NCI-H345 treated with DMSO at 0.1 percent for 48 hours (cell line): ENCODE measurements at regions not wholly inside any gene's neighbourhood (a gene's known extent, or its start where the extent isn't known, plus 50 kb on each side); places are given as distances from the start of the nearest gene placed in this dataset.

Experiments
- DNase-seq: peaks from one replicate; lab custom pipeline; 2025; ENCODE audit not compliant: unreplicated experiment; lab: John Stamatoyannopoulos, UW

GRCh38 chr1:163875200-163875926 lies 553.6 kb downstream of the NUF2 start:
- DNase-seq, result no peak

DNA sequence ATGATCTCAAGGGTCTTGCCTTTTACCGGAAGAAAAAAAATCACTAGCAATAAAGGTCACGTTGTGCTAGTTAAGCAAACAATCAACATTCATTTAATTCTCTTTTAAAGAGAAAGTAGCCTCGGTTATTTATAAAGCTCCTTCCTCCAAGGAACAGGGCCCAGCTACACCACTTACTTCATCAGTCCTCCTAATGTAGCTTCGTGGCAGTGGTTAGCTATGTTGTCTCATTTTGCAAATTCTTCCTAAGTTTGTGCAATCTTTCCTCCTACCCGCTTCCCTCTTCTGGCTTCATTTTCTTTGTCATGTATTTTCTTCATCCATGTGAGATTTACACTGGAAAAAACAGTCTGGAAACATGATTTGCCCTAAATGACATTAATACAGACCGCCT lies 554.2 kb downstream of the NUF2 start:
- DNase-seq, result no peak

DNA sequence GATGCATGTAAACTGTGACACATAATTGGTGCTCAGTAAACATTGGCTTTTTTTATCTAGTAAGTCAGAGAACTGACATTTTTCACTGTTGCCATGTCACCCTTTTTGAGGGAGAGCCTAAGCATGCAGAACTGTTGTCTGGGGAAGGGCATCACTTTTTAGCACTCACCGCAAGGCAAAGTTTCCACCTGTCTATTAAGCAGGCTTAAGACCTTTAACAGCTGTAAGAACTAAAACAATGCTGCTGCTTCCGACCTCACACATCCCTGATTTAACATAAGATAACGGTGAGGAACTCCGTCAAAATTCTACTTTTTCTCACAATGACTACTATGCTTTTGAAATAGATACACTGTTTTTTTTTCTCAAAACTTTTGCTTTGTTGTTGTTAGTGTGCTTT lies 554.8 kb downstream of the NUF2 start:
- no peak for DNase-seq

DNA sequence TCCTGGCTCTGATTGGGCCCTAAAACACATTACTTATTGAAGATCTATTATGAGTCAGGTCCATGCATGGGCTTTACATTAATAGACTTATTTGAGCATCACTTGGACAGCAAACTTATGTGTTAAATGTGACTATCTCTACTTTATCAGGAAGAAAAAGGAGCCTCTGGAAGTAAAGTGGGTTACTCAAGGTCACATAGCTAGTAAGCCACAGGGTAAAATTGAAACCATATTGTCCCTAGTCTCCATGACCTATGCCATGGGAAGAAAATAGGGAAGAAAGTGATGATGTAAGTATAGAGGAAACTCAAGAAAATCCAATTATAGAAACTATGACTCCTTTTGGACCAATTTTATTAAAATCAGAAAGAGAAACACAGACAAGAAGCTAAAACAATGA lies 555.3 kb downstream of the NUF2 start:
- DNase-seq, result no peak

GRCh38 chr1:163885510-163885909 lies 563.8 kb downstream of the NUF2 start:
- DNase-seq, result no peak

DNA sequence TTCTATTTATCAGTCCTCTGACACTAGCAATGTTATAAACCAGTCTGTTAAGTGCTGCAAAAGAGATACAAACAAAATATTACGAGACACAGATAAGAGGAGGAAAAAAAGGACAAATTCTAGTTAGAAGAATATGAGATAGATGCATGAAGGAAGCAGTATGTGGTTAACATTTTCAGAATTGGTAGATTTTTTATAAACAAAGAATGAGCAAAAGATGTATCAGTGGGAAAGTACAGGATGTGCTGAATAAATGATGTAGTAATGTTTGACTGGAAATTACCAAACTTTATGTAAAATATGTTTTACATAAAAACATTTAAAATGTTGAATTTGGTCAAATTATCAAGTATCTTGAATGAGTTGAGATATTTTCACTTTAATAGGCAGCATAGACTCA lies 574.2 kb downstream of the NUF2 start:
- no peak for DNase-seq

- no peak for DNase-seq
These were observed 575.8 kb downstream of the NUF2 start for GRCh38 chr1:163897412-163898155.

DNA sequence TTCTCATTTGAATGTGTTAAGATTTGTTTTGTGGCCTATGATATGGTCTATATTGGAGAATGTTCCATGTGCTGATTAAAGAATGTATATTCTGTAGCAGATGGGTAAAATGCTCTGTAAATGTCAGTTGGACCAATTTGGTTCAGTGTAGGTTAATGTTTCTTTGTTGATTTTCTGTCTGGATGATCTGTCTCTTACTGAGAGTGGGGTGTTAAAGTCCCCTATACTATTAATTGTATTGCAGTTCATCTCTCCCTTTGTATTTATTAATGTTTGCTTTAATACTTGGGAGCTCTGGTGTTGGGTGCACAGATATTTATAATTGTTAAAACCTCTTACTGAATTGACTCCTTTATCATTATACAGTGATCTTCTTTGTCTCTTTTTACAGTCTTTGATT lies 584.5 kb downstream of the NUF2 start:
- no peak for DNase-seq

- no peak for DNase-seq
These were observed 590.6 kb downstream of the NUF2 start for GRCh38 chr1:163912170-163912884.

GRCh38 chr1:163914785-163915413 lies 593.1 kb downstream of the NUF2 start:
- no peak for DNase-seq

- no peak for DNase-seq
These were observed 601.0 kb downstream of the NUF2 start for GRCh38 chr1:163922743-163923201.

DNA sequence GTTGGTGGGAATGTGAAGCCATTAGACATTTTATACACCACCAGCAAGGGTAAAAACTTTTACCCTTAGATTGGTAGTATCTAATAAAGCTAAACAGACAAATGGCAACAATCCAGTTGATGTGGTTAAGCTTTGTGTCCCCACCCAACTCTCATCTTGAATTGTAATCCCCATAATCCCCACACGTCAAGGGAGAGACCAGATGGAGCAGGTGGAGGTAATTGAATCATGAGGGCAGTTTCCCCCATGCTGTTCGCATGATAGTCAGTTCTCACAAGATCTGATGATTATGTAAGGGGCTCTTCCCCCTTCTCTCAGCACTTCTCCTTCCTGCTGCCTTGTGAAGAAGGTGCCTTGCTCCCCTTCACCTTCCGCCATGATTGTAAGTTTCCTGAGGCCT lies 602.3 kb downstream of the NUF2 start:
- DNase-seq, result no peak

GRCh38 chr1:163927493-163927892 lies 605.7 kb downstream of the NUF2 start:
- no peak for DNase-seq

- DNase-seq, result peak; percentile 10
These were observed 606.3 kb downstream of the NUF2 start for GRCh38 chr1:163928069-163928468.

- no peak for DNase-seq
These were observed 606.9 kb downstream of the NUF2 start for GRCh38 chr1:163928651-163929050.

DNA sequence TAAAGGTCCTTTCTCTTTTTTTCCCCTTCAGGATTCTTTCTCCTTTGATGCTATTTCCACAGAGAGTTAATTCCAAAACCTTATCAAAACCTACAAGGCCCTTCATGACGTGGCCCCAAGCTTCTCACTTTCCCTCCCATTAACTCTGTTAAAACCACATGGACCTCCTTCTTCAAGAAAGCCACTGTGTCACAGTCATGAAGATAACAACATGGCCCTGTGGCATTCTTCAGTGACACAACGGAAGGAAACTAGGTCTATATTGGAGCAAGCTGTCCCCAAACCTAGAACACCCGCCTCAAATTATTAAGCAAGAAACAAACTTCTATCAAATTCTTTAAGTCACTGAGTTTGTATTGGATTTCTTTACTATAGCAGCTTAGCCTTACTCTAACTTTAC lies 611.1 kb downstream of the NUF2 start:
- DNase-seq, result no peak

GRCh38 chr1:163933437-163933836 lies 611.7 kb downstream of the NUF2 start:
- no peak for DNase-seq

- no peak for DNase-seq
These were observed 614.1 kb downstream of the NUF2 start for GRCh38 chr1:163935738-163936374.

- DNase-seq, result no peak
These were observed 599.4 kb upstream of the PBX1 start for GRCh38 chr1:163959622-163960021.

DNA sequence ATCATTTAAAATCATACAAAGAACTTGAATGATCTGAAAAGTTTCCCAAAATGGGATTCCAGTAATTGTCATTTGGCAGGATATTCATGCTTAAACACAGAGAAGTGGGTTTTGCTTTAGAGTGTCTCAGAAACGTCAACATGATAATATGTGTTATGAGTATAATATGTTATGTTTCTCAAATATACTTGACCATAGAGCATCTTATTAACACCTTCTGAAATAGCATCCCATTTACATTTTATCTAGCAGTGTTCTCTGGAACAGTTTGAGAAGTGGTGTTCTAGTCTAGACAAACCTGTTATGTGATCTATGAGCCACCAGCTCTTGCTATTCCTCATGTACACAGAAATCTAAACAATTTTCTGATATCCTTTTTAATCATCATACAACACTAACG lies 588.8 kb upstream of the PBX1 start:
- no peak for DNase-seq

- DNase-seq, result no peak
These were observed 588.3 kb upstream of the PBX1 start for GRCh38 chr1:163970699-163971098.
